ENCODE measurements at regions not wholly inside any gene's neighbourhood (a gene's known extent, or its start where the extent isn't known, plus 50 kb on each side); places are given as distances from the start of the nearest gene placed in this dataset.
"Not testable (repeated sequence)": the region's sequence is repeated elsewhere in the genome, so short reads cannot be mapped to it uniquely, and the experiment has no call there.

GRCh38 chr7:79520543-79520942, 67.1 kb upstream of the MAGI2 start:
- in situ Hi-C loops (cut with MboI; ENCODE audit: low pct_unique_long_range_greater_than_20kb in 2 of 9, low sequenced_read_pairs in 9 of 9, unreplicated experiment in 9 of 9), result no loop called here
- 9 to 80% (median 56%) methylated on average over 1 of the region's 1 CpG; no CpG with 5 or more reads in 1 of the 10 experiments for WGBS, 10 experiments
- no peak overlapping the region for H3K4me3 ChIP-seq
- peak in 7 of 8 experiments; percentile 38 to 84 (median 77) for ATAC-seq (replicated peaks in 6 of 8)
- no peak overlapping the region for H3K27ac ChIP-seq
- peaks cover 0 to 3% of the 10 kb centered on the region in 2 donors for H3K4me1 ChIP-seq (replicated peaks in 1 of 2)

GRCh38 chr7:79515358-79515757, 61.9 kb upstream of the MAGI2 start:
- Histone ChIP-seq H3K4me1 (replicated peaks in 1 of 2) (peaks cover 0 to under 1% of the 10 kb centered on the region in 2 donors), H3K4me3 (no peak overlapping the region), H3K27ac (no peak overlapping the region)
- ATAC-seq (replicated peaks in 6 of 8), result no peak
- in situ Hi-C loops (cut with MboI; ENCODE audit: low pct_unique_long_range_greater_than_20kb in 2 of 9, low sequenced_read_pairs in 9 of 9, unreplicated experiment in 9 of 9), result no loop called here
- 55 to 100% (median 81%) methylated on average over 2 to 3 of the region's 3 CpGs for WGBS, 10 experiments

- 27 to 100% (median 94%) methylated on average over 1 to 2 of the region's 2 CpGs for WGBS, 10 experiments
- in situ Hi-C loops (cut with MboI; ENCODE audit: low pct_unique_long_range_greater_than_20kb in 2 of 9, low sequenced_read_pairs in 9 of 9, unreplicated experiment in 9 of 9), result no loop called here
These were observed 59.8 kb upstream of the MAGI2 start for GRCh38 chr7:79513261-79513660.

GRCh38 chr7:79512261-79512660, 58.8 kb upstream of the MAGI2 start:
- Histone ChIP-seq H3K4me3 (no peak overlapping the region), H3K27ac (no peak overlapping the region), H3K4me1 (replicated peaks in 1 of 2) (no peaks in the 10 kb centered on the region)
- in situ Hi-C loops (cut with MboI; ENCODE audit: low pct_unique_long_range_greater_than_20kb in 2 of 9, low sequenced_read_pairs in 9 of 9, unreplicated experiment in 9 of 9), result no loop called here
- 67 to 100% (median 90%) methylated on average over 1 to 3 of the region's 3 CpGs; no CpG with 5 or more reads in 1 of the 10 experiments for WGBS, 10 experiments
- no peak for ATAC-seq (replicated peaks in 6 of 8)

More at GRCh38 chr7:79513261-79513660, 59.8 kb upstream of the MAGI2 start:
- Histone ChIP-seq H3K4me3 (no peak overlapping the region), H3K4me1 (replicated peaks in 1 of 2) (no peaks in the 10 kb centered on the region), H3K27ac (no peak overlapping the region)
- ATAC-seq (replicated peaks in 6 of 8), result no peak

GRCh38 chr7:79511056-79511455, 57.6 kb upstream of the MAGI2 start:
- ATAC-seq (replicated peaks in 6 of 8); H3K4me1 ChIP-seq (replicated peaks in 1 of 2); H3K4me3 ChIP-seq; in situ Hi-C loops (cut with MboI; ENCODE audit: low pct_unique_long_range_greater_than_20kb in 2 of 9, low sequenced_read_pairs in 9 of 9, unreplicated experiment in 9 of 9); H3K27ac ChIP-seq: not testable (repeated sequence)
- 20 to 100% (median 77%) methylated on average over 1 of the region's 1 CpG; no CpG with 5 or more reads in 2 of the 10 experiments for WGBS, 10 experiments

- ATAC-seq (replicated peaks in 6 of 8), result no peak
- H3K4me1 ChIP-seq (replicated peaks in 1 of 2), result peaks cover 0 to 9% of the 10 kb centered on the region in 2 donors
- in situ Hi-C loops (cut with MboI; ENCODE audit: low pct_unique_long_range_greater_than_20kb in 2 of 9, low sequenced_read_pairs in 9 of 9, unreplicated experiment in 9 of 9), result no loop called here
- WGBS, 10 experiments, result 62 to 100% (median 92%) methylated on average over 2 to 6 of the region's 6 CpGs
- no peak overlapping the region for H3K27ac ChIP-seq
- H3K4me3 ChIP-seq, result no peak overlapping the region
These were observed 53.7 kb upstream of the MAGI2 start for GRCh38 chr7:79507131-79507530.

GRCh38 chr7:79506481-79506880, 53.0 kb upstream of the MAGI2 start:
- Histone ChIP-seq H3K27ac (no peak overlapping the region), H3K4me1 (replicated peaks in 1 of 2) (peaks cover 0 to 9% of the 10 kb centered on the region in 2 donors), H3K4me3 (no peak overlapping the region)
- in situ Hi-C loops (cut with MboI; ENCODE audit: low pct_unique_long_range_greater_than_20kb in 2 of 9, low sequenced_read_pairs in 9 of 9, unreplicated experiment in 9 of 9), result no loop called here
- WGBS, 10 experiments, result 17 to 95% (median 67%) methylated on average over 1 to 2 of the region's 2 CpGs; no CpG with 5 or more reads in 1 of the 10 experiments
- ATAC-seq (replicated peaks in 6 of 8), result no peak

GRCh38 chr7:79504607-79505389, 51.3 kb upstream of the MAGI2 start:
- H3K4me3 ChIP-seq, result no peak overlapping the region
- in situ Hi-C loops (cut with MboI; ENCODE audit: low pct_unique_long_range_greater_than_20kb in 2 of 9, low sequenced_read_pairs in 9 of 9, unreplicated experiment in 9 of 9), result no loop called here
- WGBS, 10 experiments, result 61 to 100% (median 84%) methylated on average over 2 to 7 of the region's 9 CpGs
- H3K4me1 ChIP-seq (replicated peaks in 1 of 2), result peaks cover 0 to 14% of the 10 kb centered on the region in 2 donors
- H3K27ac ChIP-seq, result no peak overlapping the region
- ATAC-seq (replicated peaks in 6 of 8), result no peak

Measured in motor neuron (in vitro differentiated cells).